Nephron (organoid): ENCODE measurements at regions not wholly inside any gene's neighbourhood (a gene's known extent, or its start where the extent isn't known, plus 50 kb on each side); places are given as distances from the start of the nearest gene placed in this dataset.
"Not testable (repeated sequence)": the region's sequence is repeated elsewhere in the genome, so short reads cannot be mapped to it uniquely, and the experiment has no call there.

Source experiments
- H3K27ac Mint-ChIP-seq, 3 experiments: 2 replicates each; pipeline ENCODE4 v1.8.0; 2020; ENCODE audit warnings: mixed read lengths in 3 of 3, mild to moderate bottlenecking in 2 of 3, moderate library complexity in 1 of 3
- H3K27me3 Mint-ChIP-seq: 2 replicates; pipeline ENCODE4 v1.8.0; 2021; ENCODE audit warnings: low read depth, mild to moderate bottlenecking, moderate library complexity, mixed read lengths
- H3K36me3 Mint-ChIP-seq: 2 replicates; pipeline ENCODE4 v1.8.0; 2020; ENCODE audit warnings: low read depth, mixed read lengths
- H3K4me1 Mint-ChIP-seq: 2 replicates; pipeline ENCODE4 v1.8.0; 2020; ENCODE audit warnings: mixed read lengths
- H3K4me3 Mint-ChIP-seq, 3 experiments: 2 replicates each; pipeline ENCODE4 v1.8.0; 2020; ENCODE audit warnings: mild to moderate bottlenecking in 3 of 3, mixed read lengths in 3 of 3, moderate library complexity in 2 of 3
- H3K9me3 Mint-ChIP-seq: 2 replicates; pipeline ENCODE4 v1.8.0; 2020; ENCODE audit warnings: mixed read lengths
- CTCF ChIP-seq, 3 experiments: fragments of 200-600 bp; sonication (generic); IDR thresholded peaks; one replicate each; pipeline ENCODE4 v1.5.0; 2021; ENCODE audit warnings: antibody characterized with exemption in 3 of 3; ENCODE audit not compliant: unreplicated experiment in 3 of 3

GRCh38 chr11:41714101-41714500, 254.6 kb upstream of the LRRC4C start:
- Mint-ChIP-seq H3K4me1 (no peaks in the 10 kb centered on the region), H3K4me3 (no peak overlapping the region), H3K36me3 (no peaks in the 10 kb centered on the region), H3K27me3 (no peaks in the 10 kb centered on the region), H3K27ac (no peak overlapping the region), H3K9me3 (no peaks in the 10 kb centered on the region)
- no peak for TF ChIP-seq CTCF (IDR thresholded peaks at IDR 0.05; ENCODE audit: unreplicated experiment in 3 of 3)

GRCh38 chr11:41716862-41717261, 257.4 kb upstream of the LRRC4C start:
- H3K4me3 Mint-ChIP-seq: no peak overlapping the region
- H3K27me3 Mint-ChIP-seq: no peaks in the 10 kb centered on the region
- no peaks in the 10 kb centered on the region for H3K9me3 Mint-ChIP-seq
- H3K36me3 Mint-ChIP-seq: no peaks in the 10 kb centered on the region
- no peaks in the 10 kb centered on the region for H3K4me1 Mint-ChIP-seq
- H3K27ac Mint-ChIP-seq: no peak overlapping the region
- no peak for TF ChIP-seq CTCF (IDR thresholded peaks at IDR 0.05; ENCODE audit: unreplicated experiment in 3 of 3)

- peaks cover 3% of the 10 kb centered on the region for H3K9me3 Mint-ChIP-seq
- no peaks in the 10 kb centered on the region for H3K4me1 Mint-ChIP-seq
- H3K27me3 Mint-ChIP-seq: no peaks in the 10 kb centered on the region
- H3K36me3 Mint-ChIP-seq: no peaks in the 10 kb centered on the region
- H3K27ac Mint-ChIP-seq: no peak overlapping the region
- H3K4me3 Mint-ChIP-seq: no peak overlapping the region
- no peak for TF ChIP-seq CTCF (IDR thresholded peaks at IDR 0.05; ENCODE audit: unreplicated experiment in 3 of 3)
Measured at GRCh38 chr11:41720761-41721160, 261.3 kb upstream of the LRRC4C start.

- H3K4me3 Mint-ChIP-seq, H3K36me3 Mint-ChIP-seq, H3K4me1 Mint-ChIP-seq, H3K27ac Mint-ChIP-seq, H3K27me3 Mint-ChIP-seq: not testable (repeated sequence)
- peaks cover 15% of the 10 kb centered on the region for H3K9me3 Mint-ChIP-seq
Measured at GRCh38 chr11:41728161-41728560, 268.7 kb upstream of the LRRC4C start.

- Mint-ChIP-seq H3K27me3 (no peaks in the 10 kb centered on the region), H3K9me3 (peaks cover 9% of the 10 kb centered on the region), H3K4me3 (no peak overlapping the region), H3K27ac (no peak overlapping the region), H3K36me3 (no peaks in the 10 kb centered on the region), H3K4me1 (no peaks in the 10 kb centered on the region)
- no peak for TF ChIP-seq CTCF (IDR thresholded peaks at IDR 0.05; ENCODE audit: unreplicated experiment in 3 of 3)
Measured at GRCh38 chr11:41775296-41775695, 315.8 kb upstream of the LRRC4C start.

GRCh38 chr11:41779401-41779960, 320.0 kb upstream of the LRRC4C start:
- Mint-ChIP-seq H3K4me3 (no peak overlapping the region), H3K27me3 (no peaks in the 10 kb centered on the region), H3K4me1 (no peaks in the 10 kb centered on the region), H3K36me3 (no peaks in the 10 kb centered on the region), H3K27ac (no peak overlapping the region), H3K9me3 (peaks cover 2% of the 10 kb centered on the region)
- TF ChIP-seq CTCF (IDR thresholded peaks at IDR 0.05; ENCODE audit: unreplicated experiment in 3 of 3): no peak
